Lower leg skin (tissue), 3 donors: ENCODE measurements at regions not wholly inside any gene's neighbourhood (a gene's known extent, or its start where the extent isn't known, plus 50 kb on each side); places are given as distances from the start of the nearest gene placed in this dataset.

Source experiments
- CTCF ChIP-seq, 3 donors: fragments of 450-650 bp; IDR thresholded peaks; one replicate each; pipeline ENCODE4 v1.5.1; 2016; ENCODE audit warnings: antibody characterized with exemption in 3 of 3, mild to moderate bottlenecking in 3 of 3, moderate library complexity in 2 of 3
- POLR2A ChIP-seq, 2 donors: fragments of 450-650 bp; IDR thresholded peaks; one replicate each; pipeline ENCODE4 v1.6.1; 2016 to 2017; ENCODE audit warnings: antibody characterized with exemption in 2 of 2, mild to moderate bottlenecking in 1 of 2, moderate library complexity in 1 of 2

DNA sequence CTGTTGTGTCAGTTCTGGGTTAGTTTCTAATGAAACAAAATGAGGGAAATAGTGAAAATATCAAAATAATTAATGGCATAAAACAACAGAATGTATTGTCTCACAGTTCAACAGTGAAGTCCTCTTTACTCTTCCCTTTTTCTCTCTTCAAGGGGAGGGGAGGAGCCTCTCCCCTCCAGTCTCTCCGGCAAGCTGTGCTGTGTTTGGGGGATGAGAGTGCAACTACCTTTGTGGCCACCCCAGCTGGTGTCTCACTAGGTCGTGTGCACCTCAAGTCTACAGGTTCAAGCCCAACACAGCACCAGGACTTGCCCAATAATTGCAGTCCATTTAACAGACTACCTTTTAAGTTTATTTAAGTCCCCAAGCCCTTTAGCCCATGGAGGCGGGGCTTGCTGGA lies 271.7 kb upstream of the DOK6 start:
- TF ChIP-seq POLR2A (IDR thresholded peaks at IDR 0.05), result no peak
- TF ChIP-seq CTCF (IDR thresholded peaks at IDR 0.05), result no peak
